HCT116 (cell line): ENCODE measurements at regions not wholly inside any gene's neighbourhood (a gene's known extent, or its start where the extent isn't known, plus 50 kb on each side); places are given as distances from the start of the nearest gene placed in this dataset.

Experiments used
- ATAC-seq: fragments of 200-7000 bp; cut with Tn5 transposase; 2 replicates; pipeline ENCODE4 v1.9.1; 2020; ENCODE audit warnings: mild to moderate bottlenecking, moderate library complexity
- BruUV-seq: library from RNA; stranded (reverse); fragments of 400-500 nt; replicated peaks from 2 replicates; lab custom pipeline; 2021; lab: Mats Ljungman, UMichigan
- CTCF ChIA-PET: fragments of 300-600 bp; sonication (Branson Sonifier 250); formaldehyde crosslinking; loops from one replicate; lab custom pipeline; 2021; ENCODE audit warnings: antibody characterized with exemption; lab: Charles Lee
- POLR2A ChIA-PET: fragments of 300-600, 350-600 bp; sonication (Branson Sonifier 250); formaldehyde crosslinking; loops from one replicate; lab custom pipeline; 2021; ENCODE audit warnings: antibody characterized with exemption; lab: Charles Lee
- RAD21 ChIA-PET, 2 experiments: fragments of 300-600 bp; sonication (Branson Sonifier 250); formaldehyde crosslinking; loops; one replicate each; lab custom pipeline; 2023; ENCODE audit warnings: low total read pairs in 2 of 2; ENCODE audit not compliant: uncharacterized antibody in 2 of 2, unreplicated experiment in 2 of 2, low non-redundant PET in 1 of 2; lab: Charles Lee
- DNase-seq: peaks from one replicate; pipeline ENCODE4 v3.0.0-alpha.2; 2010; ENCODE audit warnings: low read depth, low spot score
- H2AFZ ChIP-seq: fragments of 200-600 bp; shearing (Covaris generic), sonication (generic); 2 replicates; pipeline ENCODE4 v1.6.1; 2017; ENCODE audit warnings: low read depth, mixed run types, mixed read lengths, antibody characterized with exemption, low read length; ENCODE audit not compliant: poor library complexity, severe bottlenecking
- H3K27ac ChIP-seq: 2 replicates; pipeline ENCODE4 v1.5.1; 2012; ENCODE audit warnings: low read depth, low read length
- H3K27me3 ChIP-seq: fragments of 200-600 bp; sonication (generic); 2 replicates; pipeline ENCODE4 v1.6.1; 2016; ENCODE audit warnings: mixed run types, low read length, mixed read lengths; ENCODE audit not compliant: insufficient read depth
- H3K36me3 ChIP-seq, 2 experiments: fragments of 200-500 bp in 1 of 2; fragments of 200-600 bp in 1 of 2; sonication (Bioruptor generic) in 1 of 2; sonication (generic) in 1 of 2; 2 replicates each; pipeline versions ENCODE4 v1.5.1 to v1.6.1; 2014 to 2016; ENCODE audit warnings: low read length in 2 of 2, inconsistent platforms in 1 of 2, mixed read lengths in 1 of 2, mixed run types in 1 of 2; ENCODE audit not compliant: insufficient read depth in 2 of 2, control insufficient read depth in 1 of 2
- H3K4me1 ChIP-seq, 2 experiments: fragments of 200-600 bp in 1 of 2; sonication (generic) in 1 of 2; 2 replicates each; pipeline versions ENCODE4 v1.5.1 to v1.6.1; 2012 to 2017; ENCODE audit warnings: low read length in 2 of 2, inconsistent platforms in 1 of 2, mild to moderate bottlenecking in 1 of 2, mixed read lengths in 1 of 2, mixed run types in 1 of 2, moderate library complexity in 1 of 2; ENCODE audit not compliant: insufficient read depth in 2 of 2, control insufficient read depth in 1 of 2
- H3K4me2 ChIP-seq: fragments of 200-600 bp; sonication (generic); 2 replicates; pipeline ENCODE4 v1.6.1; 2017; ENCODE audit warnings: mixed run types, low read length, mixed read lengths
- H3K4me3 ChIP-seq, 2 experiments: fragments of 200-600 bp in 1 of 2; sonication (generic) in 1 of 2; replicated peaks in 1 of 2; 2 replicates each; pipeline ENCODE4 v1.5.1; 2011 to 2016; ENCODE audit warnings: low read length in 2 of 2, control low read depth in 1 of 2, low read depth in 1 of 2, mild to moderate bottlenecking in 1 of 2, mixed read lengths in 1 of 2, mixed run types in 1 of 2
- H3K79me2 ChIP-seq: fragments of 200-600 bp; sonication (generic); 2 replicates; pipeline ENCODE4 v1.6.1; 2017; ENCODE audit warnings: mild to moderate bottlenecking, mixed run types, low read length, moderate library complexity, mixed read lengths; ENCODE audit not compliant: insufficient read depth
- H3K9ac ChIP-seq: fragments of 200-600 bp; sonication (generic); 2 replicates; pipeline ENCODE4 v1.6.1; 2016; ENCODE audit warnings: low read length, mixed read lengths
- H3K9me2 ChIP-seq: fragments of 200-600 bp; sonication (generic), shearing (Covaris generic); 2 replicates; pipeline ENCODE4 v1.6.1; 2017; ENCODE audit warnings: mixed run types, mild to moderate bottlenecking, moderate library complexity; ENCODE audit not compliant: insufficient read depth
- H3K9me3 ChIP-seq, 2 experiments: fragments of 200-500 bp in 1 of 2; fragments of 200-600 bp in 1 of 2; sonication (Bioruptor generic) in 1 of 2; sonication (generic) in 1 of 2; 2 replicates each; pipeline ENCODE4 v1.6.1; 2014 to 2017; ENCODE audit warnings: low read length in 2 of 2, mixed read lengths in 2 of 2, inconsistent platforms in 1 of 2, low read depth in 1 of 2, mild to moderate bottlenecking in 1 of 2, mixed run types in 1 of 2, moderate library complexity in 1 of 2; ENCODE audit not compliant: control insufficient read depth in 1 of 2, insufficient read depth in 1 of 2
- H4K20me1 ChIP-seq: fragments of 200-600 bp; sonication (generic), shearing (Covaris generic); 2 replicates; pipeline ENCODE4 v1.6.1; 2017; ENCODE audit warnings: mixed run types, mild to moderate bottlenecking, moderate library complexity; ENCODE audit not compliant: insufficient read depth
- CEBPB ChIP-seq: IDR thresholded peaks from 2 replicates; pipeline ENCODE4 v1.6.1; 2012; ENCODE audit warnings: low read depth
- EGR1 ChIP-seq: IDR thresholded peaks from 2 replicates; pipeline ENCODE4 v1.6.1; 2012; ENCODE audit warnings: low read depth
- ELF1 ChIP-seq: IDR thresholded peaks from 2 replicates; pipeline ENCODE4 v1.6.1; 2012; ENCODE audit warnings: low read depth, borderline replicate concordance
- EZH2phosphoT487 ChIP-seq: fragments of 200-600 bp; IDR thresholded peaks from 2 replicates; pipeline ENCODE4 v1.6.1; 2018; ENCODE audit warnings: antibody characterized with exemption, borderline replicate concordance
- FOSL1 ChIP-seq: IDR thresholded peaks from 2 replicates; pipeline ENCODE4 v1.6.1; 2012; ENCODE audit warnings: low read depth
- JUND ChIP-seq: IDR thresholded peaks from 2 replicates; pipeline ENCODE4 v1.6.1; 2012
- POLR2AphosphoS5 ChIP-seq: IDR thresholded peaks from 2 replicates; pipeline ENCODE4 v1.6.1; 2011; ENCODE audit warnings: mild to moderate bottlenecking, low read depth, low read length, moderate library complexity
- RAD21 ChIP-seq: IDR thresholded peaks from 2 replicates; pipeline ENCODE4 v1.6.1; 2012; ENCODE audit warnings: low read depth, mild to moderate bottlenecking
- SP1 ChIP-seq: IDR thresholded peaks from 2 replicates; pipeline ENCODE4 v1.6.1; 2012; ENCODE audit warnings: low read depth
- SRF ChIP-seq: IDR thresholded peaks from 2 replicates; pipeline ENCODE4 v1.6.1; 2012; ENCODE audit warnings: low read depth
- YY1 ChIP-seq: IDR thresholded peaks from 2 replicates; pipeline ENCODE4 v1.6.1; 2011; ENCODE audit warnings: low read length, low read depth, moderate library complexity, mild to moderate bottlenecking; ENCODE audit not compliant: insufficient replicate concordance; ENCODE audit errors: extremely low read depth
- ZFX ChIP-seq: fragments of 450-650 bp; IDR thresholded peaks from 2 replicates; pipeline ENCODE4 v1.6.1; 2017
- ZNF274 ChIP-seq: fragments of 200-500 bp; sonication (Bioruptor generic); IDR thresholded peaks from 2 replicates; pipeline ENCODE4 v1.6.1; 2014; ENCODE audit warnings: mild to moderate bottlenecking, low read depth, low read length, inconsistent platforms
- intact Hi-C: fragments of 100-400 bp; cut with micrococcal nuclease; formaldehyde crosslinking; loops from 2 replicates; pipeline ENCODE4 v1.10.0; 2022
- TF ChIP-seq, protein P1 (sequence below): IDR thresholded peaks from 2 replicates; pipeline ENCODE4 v1.6.1; 2011; ENCODE audit warnings: mild to moderate bottlenecking, low read length, moderate library complexity; ENCODE audit not compliant: insufficient replicate concordance; ENCODE audit errors: extremely low read depth
- TF ChIP-seq, protein P2 (sequence below), 3 experiments: fragments of 200-600 bp in 1 of 3; sonication (generic) in 1 of 3; IDR thresholded peaks in 2 of 3; conservative IDR thresholded peaks in 1 of 3; 2 replicates each; pipeline ENCODE4 v1.5.1; 2012 to 2017; ENCODE audit warnings: low read depth in 2 of 3, low read length in 2 of 3, antibody characterized with exemption in 1 of 3, borderline replicate concordance in 1 of 3, control low read depth in 1 of 3, mild to moderate bottlenecking in 1 of 3, mixed read lengths in 1 of 3, mixed run types in 1 of 3, moderate library complexity in 1 of 3; ENCODE audit not compliant: insufficient read depth in 1 of 3
- TF ChIP-seq, protein P3 (sequence below): IDR thresholded peaks from 2 replicates; pipeline ENCODE4 v1.6.1; 2012

DNA sequence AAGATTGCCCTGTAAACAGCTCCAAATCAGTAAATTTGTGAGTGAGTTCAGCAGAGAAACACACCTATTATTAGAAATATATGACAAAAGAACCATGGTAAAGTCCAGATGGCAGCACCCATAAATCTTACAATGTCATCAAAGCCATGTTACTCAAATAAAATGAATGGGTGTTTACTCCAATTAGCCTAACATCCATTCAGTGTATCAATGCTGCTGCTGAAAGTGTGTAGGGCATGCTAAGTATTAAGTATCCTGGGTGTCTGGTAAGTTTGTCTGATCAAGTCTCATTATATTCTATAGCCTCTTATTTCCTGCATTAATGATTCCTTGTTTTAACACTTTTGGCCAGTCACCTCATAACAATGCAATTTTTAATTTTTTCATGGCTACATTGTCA lies 185.5 kb upstream of the STEAP4 start:
- ChIA-PET RAD21 (no interaction called here), CTCF (no interaction called here)

More for the DNA sequence above, 185.5 kb upstream of the STEAP4 start:
- POLR2A ChIA-PET = no interaction called here
- ATAC-seq = no peak
- TF ChIP-seq ELF1 (no peak), ZFX (no peak), RAD21 (no peak), YY1 (no peak), ZNF274 (no peak), JUND (no peak), EZH2phosphoT487 (no peak), SRF (no peak), POLR2AphosphoS5 (no peak), FOSL1 (no peak), EGR1 (no peak), SP1 (no peak), CEBPB (no peak)
- TF ChIP-seq, protein P1, sequence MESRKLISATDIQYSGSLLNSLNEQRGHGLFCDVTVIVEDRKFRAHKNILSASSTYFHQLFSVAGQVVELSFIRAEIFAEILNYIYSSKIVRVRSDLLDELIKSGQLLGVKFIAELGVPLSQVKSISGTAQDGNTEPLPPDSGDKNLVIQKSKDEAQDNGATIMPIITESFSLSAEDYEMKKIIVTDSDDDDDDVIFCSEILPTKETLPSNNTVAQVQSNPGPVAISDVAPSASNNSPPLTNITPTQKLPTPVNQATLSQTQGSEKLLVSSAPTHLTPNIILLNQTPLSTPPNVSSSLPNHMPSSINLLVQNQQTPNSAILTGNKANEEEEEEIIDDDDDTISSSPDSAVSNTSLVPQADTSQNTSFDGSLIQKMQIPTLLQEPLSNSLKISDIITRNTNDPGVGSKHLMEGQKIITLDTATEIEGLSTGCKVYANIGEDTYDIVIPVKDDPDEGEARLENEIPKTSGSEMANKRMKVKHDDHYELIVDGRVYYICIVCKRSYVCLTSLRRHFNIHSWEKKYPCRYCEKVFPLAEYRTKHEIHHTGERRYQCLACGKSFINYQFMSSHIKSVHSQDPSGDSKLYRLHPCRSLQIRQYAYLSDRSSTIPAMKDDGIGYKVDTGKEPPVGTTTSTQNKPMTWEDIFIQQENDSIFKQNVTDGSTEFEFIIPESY = no peak
- TF ChIP-seq, protein P2, sequence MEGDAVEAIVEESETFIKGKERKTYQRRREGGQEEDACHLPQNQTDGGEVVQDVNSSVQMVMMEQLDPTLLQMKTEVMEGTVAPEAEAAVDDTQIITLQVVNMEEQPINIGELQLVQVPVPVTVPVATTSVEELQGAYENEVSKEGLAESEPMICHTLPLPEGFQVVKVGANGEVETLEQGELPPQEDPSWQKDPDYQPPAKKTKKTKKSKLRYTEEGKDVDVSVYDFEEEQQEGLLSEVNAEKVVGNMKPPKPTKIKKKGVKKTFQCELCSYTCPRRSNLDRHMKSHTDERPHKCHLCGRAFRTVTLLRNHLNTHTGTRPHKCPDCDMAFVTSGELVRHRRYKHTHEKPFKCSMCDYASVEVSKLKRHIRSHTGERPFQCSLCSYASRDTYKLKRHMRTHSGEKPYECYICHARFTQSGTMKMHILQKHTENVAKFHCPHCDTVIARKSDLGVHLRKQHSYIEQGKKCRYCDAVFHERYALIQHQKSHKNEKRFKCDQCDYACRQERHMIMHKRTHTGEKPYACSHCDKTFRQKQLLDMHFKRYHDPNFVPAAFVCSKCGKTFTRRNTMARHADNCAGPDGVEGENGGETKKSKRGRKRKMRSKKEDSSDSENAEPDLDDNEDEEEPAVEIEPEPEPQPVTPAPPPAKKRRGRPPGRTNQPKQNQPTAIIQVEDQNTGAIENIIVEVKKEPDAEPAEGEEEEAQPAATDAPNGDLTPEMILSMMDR (IDR thresholded peaks at IDR 0.05 in 2 of 3, conservative IDR thresholded peaks at IDR 0.05 in 1 of 3; ENCODE audit: borderline replicate concordance in 1 of 3, insufficient read depth in 1 of 3, low read depth in 2 of 3, low read length in 2 of 3) = no peak
- TF ChIP-seq, protein P3, sequence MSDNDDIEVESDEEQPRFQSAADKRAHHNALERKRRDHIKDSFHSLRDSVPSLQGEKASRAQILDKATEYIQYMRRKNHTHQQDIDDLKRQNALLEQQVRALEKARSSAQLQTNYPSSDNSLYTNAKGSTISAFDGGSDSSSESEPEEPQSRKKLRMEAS = no peak
- Histone ChIP-seq H3K36me3 (no peaks in the 10 kb centered on the region), H3K4me3 (no peak overlapping the region), H3K9me3 (no peaks in the 10 kb centered on the region), H3K27ac (no peak overlapping the region), H3K9ac (no peak overlapping the region), H3K27me3 (peaks cover 11% of the 10 kb centered on the region), H3K4me1 (no peaks in the 10 kb centered on the region), H3K9me2 (no peaks in the 10 kb centered on the region), H3K79me2 (no peaks in the 10 kb centered on the region), H4K20me1 (no peaks in the 10 kb centered on the region), H2AFZ (no peak overlapping the region), H3K4me2 (no peak overlapping the region)
- intact Hi-C loops = no loop called here
- BruUV-seq = no TSS peak
- no peak for DNase-seq
